Heart left ventricle (tissue), 16 donors: ENCODE measurements at regions not wholly inside any gene's neighbourhood (a gene's known extent, or its start where the extent isn't known, plus 50 kb on each side); places are given as distances from the start of the nearest gene placed in this dataset.

Source experiments
- ATAC-seq, 4 donors: fragments of 200-7000 bp; cut with Tn5 transposase; one replicate each; pipeline ENCODE4 v1.9.1; 2020 to 2022; ENCODE audit warnings: moderate library complexity in 4 of 4, mild to moderate bottlenecking in 3 of 4, moderate number of reproducible peaks in 1 of 4
- DNase-seq, 5 donors: peaks; one replicate each; pipeline ENCODE4 v3.0.0-alpha.2; 2020
- H3K27ac ChIP-seq, 12 donors: fragments of 200-600 bp; sonication (generic) in 4 of 12; one replicate each; pipeline versions ENCODE4 v1.5.0 to v1.8.0; 2016 to 2022; ENCODE audit warnings: mild to moderate bottlenecking in 2 of 12
- H3K27me3 ChIP-seq, 9 donors: fragments of 200-600 bp; sonication (generic) in 2 of 9; one replicate each; pipeline versions ENCODE4 v1.5.1 to v1.8.0; 2016 to 2022; ENCODE audit warnings: mild to moderate bottlenecking in 3 of 9
- H3K36me3 ChIP-seq, 9 donors: fragments of 200-600 bp; sonication (generic) in 2 of 9; one replicate each; pipeline versions ENCODE4 v1.5.0 to v1.8.0; 2018 to 2022; ENCODE audit warnings: mild to moderate bottlenecking in 2 of 9
- H3K4me1 ChIP-seq, 12 donors: fragments of 200-600 bp; sonication (generic) in 4 of 12; one replicate each; pipeline versions ENCODE4 v1.5.0 to v1.8.0; 2016 to 2022; ENCODE audit warnings: mild to moderate bottlenecking in 3 of 12
- H3K4me3 ChIP-seq, 12 donors: fragments of 200-600 bp; sonication (generic) in 4 of 12; one replicate each; pipeline versions ENCODE4 v1.5.0 to v1.8.0; 2017 to 2022; ENCODE audit warnings: mild to moderate bottlenecking in 9 of 12, moderate library complexity in 4 of 12
- H3K9me3 ChIP-seq, 12 donors: fragments of 200-600 bp; sonication (generic) in 4 of 12; one replicate each; pipeline versions ENCODE4 v1.5.0 to v1.8.0; 2016 to 2022; ENCODE audit warnings: mild to moderate bottlenecking in 1 of 12
- CTCF ChIP-seq, 12 donors: fragments of 200-600 bp; sonication (generic) in 4 of 12; IDR thresholded peaks; one replicate each; pipeline versions ENCODE4 v1.5.0 to v1.8.0; 2018 to 2022; ENCODE audit warnings: antibody characterized with exemption in 12 of 12, mild to moderate bottlenecking in 5 of 12
- POLR2A ChIP-seq, 2 donors: fragments of 450-650 bp; IDR thresholded peaks; one replicate each; pipeline ENCODE4 v1.6.1; 2017; ENCODE audit warnings: antibody characterized with exemption in 2 of 2, mild to moderate bottlenecking in 2 of 2, moderate library complexity in 2 of 2
- WGBS, 4 donors: extraction: QIAGEN DNeasy Blood & Tissue Kit in 2 of 4; methylation state at CpG; one replicate each; pipeline versions ENCODE4 v1.1.5 to v1.1.7; 2013 to 2018; 5-methylcytosine and 5-hydroxymethylcytosine counted together
- intact Hi-C, 10 donors: fragments of 100-400 bp; cut with DNase I; formaldehyde crosslinking; loops; one replicate each; pipeline versions ENCODE4 v1.11.1 to v1.14.2; 2022
- donor health status: ischemic (EF 13 %, LVEDD 7.1; RV severe dilation, severe dysfunction).
- donor health status: healthy with polysubstance abuse.
- donor health status: DM: no; HTN: yes; CAD: no.
- donor health status: DM: no; HTN: no; CAD: no.
- donor health status: ischemic (EF 25% LVEDD 6.9; RV normal size, moderate dysfunction).
- donor health status: ischemic (EF 25% LVEDD 5.7; RV mildly dilated, moderate dysfunction).
- donor health status: healthy.
- donor health status: DM: yes; HTN: yes; CAD: no.
- donor health status: ischemic (EF 35%, LVEDD 5.7; RV mildly dilated, moderate dysfunction).
- donor health status: nonischemic (EF 11% LVEDD 7.7; RV severe dilation, severe dysfunction).
- donor health status: DM: yes; HTN: yes; CAD: no.
- donor health status: PGD.
- donor health status: ischemic (EF 29% LVEDD 5.4; RV normal size, mild dysfunction).
- donor health status: nonischemic (EF 23%, LVEDD 6.1; RV moderate dilation, normal function).

GRCh38 chr4:44914748-44915147 lies 188.4 kb upstream of the GNPDA2 start:
- Histone ChIP-seq H3K4me1 (peaks cover 0 to 6% (median 0%) of the 10 kb centered on the region in 12 donors), H3K27me3 (no peaks in the 10 kb centered on the region), H3K27ac (no peak overlapping the region), H3K36me3 (no peaks in the 10 kb centered on the region), H3K4me3 (no peak overlapping the region), H3K9me3 (no peaks in the 10 kb centered on the region)
- WGBS, 4 donors = 76 to 84% (median 80%) methylated on average over 2 of the region's 2 CpGs
- TF ChIP-seq POLR2A (IDR thresholded peaks at IDR 0.05) (no peak), CTCF (IDR thresholded peaks at IDR 0.05) (no peak)
- no peak for ATAC-seq
- no peak for DNase-seq
- intact Hi-C loops = loop anchor here in 1 of 10 donors (5.0 kb wide), 1 partner anchor 413 kb away; no protein-coding TSS in a partner anchor

GRCh38 chr4:44914223-44914622 lies 187.9 kb upstream of the GNPDA2 start:
- Histone ChIP-seq H3K4me3 (no peak overlapping the region), H3K9me3 (no peaks in the 10 kb centered on the region), H3K27ac (no peak overlapping the region), H3K4me1 (peaks cover 0 to 6% (median 0%) of the 10 kb centered on the region in 12 donors), H3K36me3 (no peaks in the 10 kb centered on the region), H3K27me3 (no peaks in the 10 kb centered on the region)
- DNase-seq (no peak), ATAC-seq (no peak)
- 82 to 90% (median 85%) methylated on average over 1 of the region's 1 CpG for WGBS, 4 donors
- TF ChIP-seq POLR2A (IDR thresholded peaks at IDR 0.05) = no peak
- TF ChIP-seq CTCF (IDR thresholded peaks at IDR 0.05) = no peak
- intact Hi-C loops = no loop called here

GRCh38 chr4:44912980-44913379 lies 186.6 kb upstream of the GNPDA2 start:
- H3K27ac ChIP-seq = no peak overlapping the region
- WGBS, 4 donors = 67 to 79% (median 70%) methylated on average over 3 of the region's 3 CpGs
- no peaks in the 10 kb centered on the region for H3K9me3 ChIP-seq
- no peak for TF ChIP-seq CTCF (IDR thresholded peaks at IDR 0.05)
- intact Hi-C loops = no loop called here
- H3K4me1 ChIP-seq = no peaks in the 10 kb centered on the region
- DNase-seq = no peak
- ATAC-seq = no peak
- H3K36me3 ChIP-seq = no peaks in the 10 kb centered on the region
- no peaks in the 10 kb centered on the region for H3K27me3 ChIP-seq
- no peak overlapping the region for H3K4me3 ChIP-seq

- intact Hi-C loops = no loop called here
- Histone ChIP-seq H3K27me3 (no peaks in the 10 kb centered on the region), H3K9me3 (peaks cover 0 to 2% (median 0%) of the 10 kb centered on the region in 12 donors), H3K4me1 (no peaks in the 10 kb centered on the region), H3K4me3 (no peak overlapping the region), H3K36me3 (no peaks in the 10 kb centered on the region), H3K27ac (no peak overlapping the region)
- WGBS, 4 donors = 86 to 92% (median 89%) methylated on average over 1 of the region's 1 CpG
- DNase-seq = no peak
- TF ChIP-seq POLR2A (IDR thresholded peaks at IDR 0.05) = no peak
- no peak for TF ChIP-seq CTCF (IDR thresholded peaks at IDR 0.05)
- no peak for ATAC-seq
Measured at GRCh38 chr4:44908565-44908964, 182.2 kb upstream of the GNPDA2 start.
